H9 (cell line): ENCODE measurements at regions not wholly inside any gene's neighbourhood (a gene's known extent, or its start where the extent isn't known, plus 50 kb on each side); places are given as distances from the start of the nearest gene placed in this dataset.

Experiments
- DNase-seq: peaks from one replicate; pipeline ENCODE4 v3.0.0-alpha.2; 2017
- H2AFZ ChIP-seq: one replicate; pipeline ENCODE4 v1.6.1; 2013; ENCODE audit warnings: mild to moderate bottlenecking, low read length, control low read depth, moderate library complexity
- H2AK5ac ChIP-seq: 2 replicates; pipeline ENCODE4 v1.6.1; 2013; ENCODE audit warnings: low read length, control low read depth, mixed read lengths; ENCODE audit not compliant: insufficient read length
- H2BK120ac ChIP-seq: one replicate; pipeline ENCODE4 v1.6.1; 2013; ENCODE audit warnings: low read depth, mild to moderate bottlenecking, low read length, control low read depth, inconsistent platforms; ENCODE audit not compliant: poor library complexity, severe bottlenecking
- H2BK12ac ChIP-seq: 2 replicates; pipeline ENCODE4 v1.6.1; 2013; ENCODE audit warnings: low read length, control low read depth, mixed read lengths, low read depth; ENCODE audit not compliant: insufficient read length
- H2BK15ac ChIP-seq: 2 replicates; pipeline ENCODE4 v1.6.1; 2013; ENCODE audit warnings: low read depth, low read length, control low read depth
- H2BK20ac ChIP-seq: one replicate; pipeline ENCODE4 v1.6.1; 2013; ENCODE audit warnings: low read depth, mild to moderate bottlenecking, low read length, control low read depth, inconsistent platforms; ENCODE audit not compliant: poor library complexity, severe bottlenecking
- H2BK5ac ChIP-seq: 2 replicates; pipeline ENCODE4 v1.6.1; 2013; ENCODE audit warnings: low read length, control low read depth, mixed read lengths; ENCODE audit not compliant: insufficient read length
- H3K14ac ChIP-seq: 2 replicates; pipeline ENCODE4 v1.6.1; 2013; ENCODE audit warnings: low read length, control low read depth; ENCODE audit not compliant: insufficient read depth
- H3K18ac ChIP-seq: 2 replicates; pipeline ENCODE4 v1.6.1; 2013; ENCODE audit warnings: low read depth, mild to moderate bottlenecking, mixed read lengths, low read length, control low read depth; ENCODE audit not compliant: insufficient read length
- H3K23ac ChIP-seq: 2 replicates; pipeline ENCODE4 v1.6.1; 2013; ENCODE audit warnings: low read length, control low read depth, mixed read lengths, low read depth; ENCODE audit not compliant: insufficient read length
- H3K23me2 ChIP-seq: 2 replicates; pipeline ENCODE4 v1.6.1; 2013; ENCODE audit warnings: low read depth, mild to moderate bottlenecking, mixed read lengths, low read length, control low read depth; ENCODE audit not compliant: insufficient read length, poor library complexity, severe bottlenecking
- H3K27ac ChIP-seq: 2 replicates; pipeline ENCODE4 v1.5.1; 2013; ENCODE audit warnings: low read length, control low read depth, mixed read lengths, low read depth; ENCODE audit not compliant: insufficient read length
- H3K27me3 ChIP-seq: 2 replicates; pipeline ENCODE4 v1.6.1; 2013; ENCODE audit warnings: low read length, control low read depth, inconsistent platforms; ENCODE audit not compliant: insufficient read depth
- H3K4ac ChIP-seq: 2 replicates; pipeline ENCODE4 v1.6.1; 2013; ENCODE audit warnings: low read depth, mild to moderate bottlenecking, control low read depth, inconsistent platforms, low read length, moderate library complexity
- H3K4me1 ChIP-seq: 2 replicates; pipeline ENCODE4 v1.6.1; 2013; ENCODE audit warnings: low read length, control low read depth, inconsistent platforms; ENCODE audit not compliant: insufficient read depth
- H3K4me2 ChIP-seq: 2 replicates; pipeline ENCODE4 v1.6.1; 2013; ENCODE audit warnings: low read length, control low read depth, mixed read lengths; ENCODE audit not compliant: insufficient read length, insufficient read depth
- H3K56ac ChIP-seq: 2 replicates; pipeline ENCODE4 v1.6.1; 2013; ENCODE audit warnings: low read depth, mild to moderate bottlenecking, mixed read lengths, low read length, control low read depth; ENCODE audit not compliant: insufficient read length
- H3K79me1 ChIP-seq: 2 replicates; pipeline ENCODE4 v1.6.1; 2013; ENCODE audit warnings: low read depth, mild to moderate bottlenecking, moderate library complexity, low read length, control low read depth, inconsistent platforms; ENCODE audit not compliant: insufficient read depth, poor library complexity, severe bottlenecking
- H3K79me2 ChIP-seq: 2 replicates; pipeline ENCODE4 v1.6.1; 2013; ENCODE audit warnings: low read length, control low read depth, inconsistent platforms; ENCODE audit not compliant: insufficient read depth
- H3K9ac ChIP-seq: 2 replicates; pipeline ENCODE4 v1.6.1; 2013; ENCODE audit warnings: low read length, control low read depth, mixed read lengths; ENCODE audit not compliant: insufficient read length; ENCODE audit errors: extremely low read depth
- H3K9me3 ChIP-seq: one replicate; pipeline ENCODE4 v1.6.1; 2013; ENCODE audit warnings: low read depth, low read length, inconsistent platforms; ENCODE audit not compliant: control insufficient read depth
- H3T11ph ChIP-seq: one replicate; pipeline ENCODE4 v1.6.1; 2013; ENCODE audit warnings: mild to moderate bottlenecking, low read length, control low read depth, inconsistent platforms
- H4K20me1 ChIP-seq: one replicate; pipeline ENCODE4 v1.6.1; 2013; ENCODE audit not compliant: control insufficient read depth, insufficient read length, insufficient read depth
- H4K5ac ChIP-seq: 2 replicates; pipeline ENCODE4 v1.6.1; 2013; ENCODE audit warnings: low read depth, mild to moderate bottlenecking, mixed read lengths, low read length, control low read depth; ENCODE audit not compliant: insufficient read length
- H4K8ac ChIP-seq: replicated peaks from 2 replicates; pipeline ENCODE4 v1.6.1; 2013; ENCODE audit warnings: low read length, control low read depth, mixed read lengths, low read depth; ENCODE audit not compliant: insufficient read length
- H4K91ac ChIP-seq: 2 replicates; pipeline ENCODE4 v1.6.1; 2013; ENCODE audit warnings: low read depth, mild to moderate bottlenecking, moderate library complexity, mixed read lengths, low read length, control low read depth; ENCODE audit not compliant: insufficient read length
- H3K27ac Mint-ChIP-seq, 3 experiments: 2 replicates in 2 of 3; 3 replicates in 1 of 3; pipeline ENCODE4 v1.8.0; 2020 to 2021; ENCODE audit warnings: mixed read lengths in 3 of 3, mild to moderate bottlenecking in 1 of 3, moderate library complexity in 1 of 3
- H3K27me3 Mint-ChIP-seq: 2 replicates; pipeline ENCODE4 v1.8.0; 2021; ENCODE audit warnings: low read depth, mild to moderate bottlenecking, moderate library complexity, mixed read lengths
- H3K36me3 Mint-ChIP-seq, 3 experiments: 2 replicates in 2 of 3; 3 replicates in 1 of 3; pipeline ENCODE4 v1.8.0; 2020 to 2021; ENCODE audit warnings: low read depth in 3 of 3, mixed read lengths in 3 of 3; ENCODE audit not compliant: insufficient read depth in 1 of 3
- H3K4me1 Mint-ChIP-seq, 2 experiments: 2 replicates each; pipeline ENCODE4 v1.8.0; 2020; ENCODE audit warnings: mixed read lengths in 2 of 2
- H3K4me3 Mint-ChIP-seq, 2 experiments: 2 replicates in 1 of 2; 3 replicates in 1 of 2; pipeline ENCODE4 v1.8.0; 2020 to 2021; ENCODE audit warnings: mild to moderate bottlenecking in 2 of 2, mixed read lengths in 2 of 2, moderate library complexity in 1 of 2
- H3K9me3 Mint-ChIP-seq, 2 experiments: 2 replicates in 1 of 2; 3 replicates in 1 of 2; pipeline ENCODE4 v1.8.0; 2020; ENCODE audit warnings: mild to moderate bottlenecking in 2 of 2, mixed read lengths in 2 of 2, moderate library complexity in 1 of 2
- WGBS: extraction: QIAGEN DNeasy Blood & Tissue Kit; methylation state at CpG from one replicate; pipeline ENCODE4 v1.1.7; 2013; ENCODE audit warnings: missing lambda C conversion rate, low lambda C conversion rate, mixed read lengths; ENCODE audit not compliant: insufficient read length; ENCODE audit errors: extremely low coverage; 5-methylcytosine and 5-hydroxymethylcytosine counted together
- TF ChIP-seq, protein P1 (sequence below): fragments of 200-600 bp; sonication (generic); conservative IDR thresholded peaks from 3 replicates; pipeline ENCODE4 v1.8.0; 2021; ENCODE audit warnings: antibody characterized with exemption, mild to moderate bottlenecking

DNA sequence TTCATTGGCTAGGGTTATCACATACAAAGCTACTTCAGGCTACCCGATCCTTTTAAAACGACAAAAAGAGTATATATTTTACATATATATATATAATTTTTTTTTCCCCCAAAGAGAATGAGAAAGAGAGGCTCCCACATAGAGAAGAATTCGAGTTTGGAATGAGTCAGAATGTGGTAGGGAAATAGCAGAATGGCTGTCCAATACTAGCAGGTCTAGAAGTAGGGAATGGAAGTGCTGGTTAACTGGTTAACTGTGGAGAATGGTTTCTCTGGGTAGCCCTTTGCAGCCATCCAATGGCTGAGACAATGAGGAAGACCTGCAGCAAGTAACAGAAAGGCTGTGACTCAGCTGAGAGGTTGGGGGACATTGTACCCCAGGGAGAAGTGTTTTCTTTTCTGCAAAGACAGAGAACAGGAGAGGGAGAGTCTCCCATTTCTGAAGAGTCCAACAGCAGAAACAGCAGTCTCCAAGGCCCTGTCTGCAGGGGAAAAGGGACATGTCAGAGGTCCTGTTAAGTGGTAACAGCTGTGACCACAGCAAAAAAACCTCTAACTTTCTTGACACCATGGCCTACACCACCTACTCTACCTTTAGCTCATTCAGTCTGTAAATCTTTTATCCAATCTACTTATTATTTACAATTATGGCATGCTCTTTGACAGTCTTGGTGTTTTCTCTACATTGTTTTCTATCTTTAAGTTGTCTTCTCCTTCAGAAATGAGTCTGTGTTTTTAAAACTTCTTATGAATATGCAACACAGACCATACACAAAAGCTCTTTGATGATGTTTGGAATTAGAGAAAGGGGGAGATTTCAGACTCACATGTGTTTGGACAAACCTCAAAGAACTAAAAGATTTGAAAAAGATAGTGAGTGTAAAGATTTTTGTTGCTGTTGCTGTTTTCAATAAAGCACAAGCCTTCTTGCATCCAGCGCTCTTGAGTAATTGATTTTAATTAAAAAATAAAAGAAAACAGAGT is 116.1 kb upstream of the SLC7A14 start:
- H3K79me1 ChIP-seq = no peaks in the 10 kb centered on the region
- H2BK120ac ChIP-seq = no peak overlapping the region
- no CpG with 5 or more reads among the region's 4 CpGs for WGBS
- no peak overlapping the region for H3K27ac ChIP-seq
- H3K4ac ChIP-seq = no peak overlapping the region
- no peak overlapping the region for H3K56ac ChIP-seq
- no peaks in the 10 kb centered on the region for H3K9me3 ChIP-seq
- H3K23ac ChIP-seq = no peak overlapping the region
- peaks cover 13 to 19% of the 10 kb centered on the region in 2 experiments for H3K4me1 Mint-ChIP-seq
- H2AK5ac ChIP-seq = no peak overlapping the region
- no peak overlapping the region for H3K4me2 ChIP-seq
- H3K23me2 ChIP-seq = no peaks in the 10 kb centered on the region
- H3K27ac Mint-ChIP-seq = no peak overlapping the region; a peak in 1 of 7 replicates
- no peak for DNase-seq
- H4K20me1 ChIP-seq = no peaks in the 10 kb centered on the region
- no peaks in the 10 kb centered on the region for H3K27me3 ChIP-seq
- H4K91ac ChIP-seq = no peak overlapping the region
- no peak overlapping the region for H2BK5ac ChIP-seq
- H4K5ac ChIP-seq = no peak overlapping the region
- TF ChIP-seq, protein P1, sequence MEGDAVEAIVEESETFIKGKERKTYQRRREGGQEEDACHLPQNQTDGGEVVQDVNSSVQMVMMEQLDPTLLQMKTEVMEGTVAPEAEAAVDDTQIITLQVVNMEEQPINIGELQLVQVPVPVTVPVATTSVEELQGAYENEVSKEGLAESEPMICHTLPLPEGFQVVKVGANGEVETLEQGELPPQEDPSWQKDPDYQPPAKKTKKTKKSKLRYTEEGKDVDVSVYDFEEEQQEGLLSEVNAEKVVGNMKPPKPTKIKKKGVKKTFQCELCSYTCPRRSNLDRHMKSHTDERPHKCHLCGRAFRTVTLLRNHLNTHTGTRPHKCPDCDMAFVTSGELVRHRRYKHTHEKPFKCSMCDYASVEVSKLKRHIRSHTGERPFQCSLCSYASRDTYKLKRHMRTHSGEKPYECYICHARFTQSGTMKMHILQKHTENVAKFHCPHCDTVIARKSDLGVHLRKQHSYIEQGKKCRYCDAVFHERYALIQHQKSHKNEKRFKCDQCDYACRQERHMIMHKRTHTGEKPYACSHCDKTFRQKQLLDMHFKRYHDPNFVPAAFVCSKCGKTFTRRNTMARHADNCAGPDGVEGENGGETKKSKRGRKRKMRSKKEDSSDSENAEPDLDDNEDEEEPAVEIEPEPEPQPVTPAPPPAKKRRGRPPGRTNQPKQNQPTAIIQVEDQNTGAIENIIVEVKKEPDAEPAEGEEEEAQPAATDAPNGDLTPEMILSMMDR = no peak
- H2BK20ac ChIP-seq = no peak overlapping the region
- no peaks in the 10 kb centered on the region for H3K27me3 Mint-ChIP-seq
- no peak overlapping the region for H2BK15ac ChIP-seq
- peaks cover 4% of the 10 kb centered on the region; the same call in 1 of the 2 replicates for H3K4me1 ChIP-seq
- H3K14ac ChIP-seq = no peak overlapping the region
- no peak overlapping the region for H3K4me3 Mint-ChIP-seq
- H2AFZ ChIP-seq = no peak overlapping the region
- H3T11ph ChIP-seq = no peak overlapping the region
- H2BK12ac ChIP-seq = no peak overlapping the region
- no peak overlapping the region for H3K18ac ChIP-seq
- no peaks in the 10 kb centered on the region for H3K79me2 ChIP-seq
- H3K9ac ChIP-seq = no peak overlapping the region
- H4K8ac ChIP-seq = no peak overlapping the region
- H3K9me3 Mint-ChIP-seq = no peaks in the 10 kb centered on the region
- H3K36me3 Mint-ChIP-seq = no peaks in the 10 kb centered on the region; a peak in 1 of 7 replicates
